Loucy (cell line): ENCODE measurements at regions not wholly inside any gene's neighbourhood (a gene's known extent, or its start where the extent isn't known, plus 50 kb on each side); places are given as distances from the start of the nearest gene placed in this dataset.

Experiments
- EZH2phosphoT487 ChIP-seq: fragments of 200-600 bp; IDR thresholded peaks from 2 replicates; pipeline ENCODE4 v1.6.1; 2018; ENCODE audit warnings: antibody characterized with exemption, mild to moderate bottlenecking, moderate library complexity, borderline replicate concordance
- TF ChIP-seq, protein P1 (sequence below): fragments of 200-600 bp; sonication (generic); conservative IDR thresholded peaks from 2 replicates; pipeline ENCODE4 v1.5.1; 2014; ENCODE audit warnings: mild to moderate bottlenecking, antibody characterized with exemption, low read length

DNA sequence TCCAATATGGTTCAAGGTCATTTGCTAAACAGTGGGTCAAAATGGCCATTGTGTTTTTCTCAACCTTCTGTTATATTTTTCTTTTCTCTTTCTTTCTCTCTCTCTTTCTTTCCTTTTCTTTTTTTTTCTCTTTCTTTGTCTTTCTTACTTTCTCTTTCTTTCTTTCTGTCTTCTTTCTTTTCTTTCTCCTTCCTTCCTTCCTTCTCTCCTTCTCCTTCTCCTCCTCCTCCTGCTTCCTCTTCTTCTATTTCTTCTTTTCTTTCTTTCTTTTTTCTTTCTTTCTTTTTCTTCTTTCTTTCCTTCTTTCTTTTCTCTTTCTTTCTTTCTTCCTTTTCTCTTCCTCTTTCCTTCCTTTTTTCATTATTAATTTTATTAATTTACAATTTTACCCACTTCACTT lies 619.5 kb downstream of the IRX1 start:
- TF ChIP-seq, protein P1, sequence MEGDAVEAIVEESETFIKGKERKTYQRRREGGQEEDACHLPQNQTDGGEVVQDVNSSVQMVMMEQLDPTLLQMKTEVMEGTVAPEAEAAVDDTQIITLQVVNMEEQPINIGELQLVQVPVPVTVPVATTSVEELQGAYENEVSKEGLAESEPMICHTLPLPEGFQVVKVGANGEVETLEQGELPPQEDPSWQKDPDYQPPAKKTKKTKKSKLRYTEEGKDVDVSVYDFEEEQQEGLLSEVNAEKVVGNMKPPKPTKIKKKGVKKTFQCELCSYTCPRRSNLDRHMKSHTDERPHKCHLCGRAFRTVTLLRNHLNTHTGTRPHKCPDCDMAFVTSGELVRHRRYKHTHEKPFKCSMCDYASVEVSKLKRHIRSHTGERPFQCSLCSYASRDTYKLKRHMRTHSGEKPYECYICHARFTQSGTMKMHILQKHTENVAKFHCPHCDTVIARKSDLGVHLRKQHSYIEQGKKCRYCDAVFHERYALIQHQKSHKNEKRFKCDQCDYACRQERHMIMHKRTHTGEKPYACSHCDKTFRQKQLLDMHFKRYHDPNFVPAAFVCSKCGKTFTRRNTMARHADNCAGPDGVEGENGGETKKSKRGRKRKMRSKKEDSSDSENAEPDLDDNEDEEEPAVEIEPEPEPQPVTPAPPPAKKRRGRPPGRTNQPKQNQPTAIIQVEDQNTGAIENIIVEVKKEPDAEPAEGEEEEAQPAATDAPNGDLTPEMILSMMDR = no peak
- TF ChIP-seq EZH2phosphoT487 = no peak
